DMS53 treated with DMSO at 0.1 percent for 48 hours (cell line): ENCODE measurements at regions not wholly inside any gene's neighbourhood (a gene's known extent, or its start where the extent isn't known, plus 50 kb on each side); places are given as distances from the start of the nearest gene placed in this dataset.
A peak's percentile ranks its signal among the peaks of the same experiment; 100 is the strongest.

ENCODE experiments used
- DNase-seq: peaks from one replicate; lab custom pipeline; 2025; ENCODE audit not compliant: unreplicated experiment; lab: John Stamatoyannopoulos, UW

DNA sequence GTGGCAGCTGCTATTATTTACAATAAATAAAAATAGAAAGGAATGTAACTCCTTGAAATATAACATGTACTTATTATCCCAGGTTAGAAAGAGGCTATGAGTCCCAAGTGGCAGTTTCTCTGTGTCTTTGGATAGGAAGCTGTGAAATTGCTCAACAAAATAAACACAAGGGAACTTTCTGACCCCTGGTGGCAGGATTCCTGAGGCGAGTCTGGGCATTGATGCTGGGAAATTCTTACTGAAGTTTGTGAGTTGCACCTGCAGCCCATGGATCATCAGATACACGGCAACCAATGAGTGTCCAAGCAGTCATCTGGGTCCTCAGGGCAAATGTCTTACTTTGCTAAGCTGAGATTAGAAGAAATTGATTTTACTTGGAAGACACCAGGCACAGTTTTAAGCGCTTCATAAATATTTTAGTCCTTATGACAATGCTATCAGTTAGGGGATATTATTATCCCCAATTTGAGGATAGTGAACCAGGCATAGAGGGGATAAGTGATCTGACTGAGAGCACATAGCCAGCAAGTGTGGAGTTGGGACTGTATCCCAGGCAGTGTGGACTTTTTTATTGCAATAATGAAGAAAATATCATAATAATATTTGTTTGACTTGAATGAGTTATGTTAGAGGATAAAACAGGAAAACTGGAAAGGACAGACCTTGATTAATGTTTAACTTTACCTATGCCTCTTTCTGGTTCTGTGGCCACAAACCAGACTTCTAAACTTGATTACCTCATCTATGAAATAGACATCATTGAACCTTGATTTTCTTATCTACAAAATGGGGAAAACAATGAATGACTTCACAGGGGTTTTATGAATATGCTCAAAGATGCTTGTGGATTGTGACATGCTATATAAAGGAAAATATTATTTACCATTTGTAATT, 265.5 kb upstream of the ADAMTSL1 start:
- DNase-seq, result peak; percentile 55

GRCh38 chr9:18215626-18216025, 258.3 kb upstream of the ADAMTSL1 start:
- DNase-seq, result no peak

GRCh38 chr9:18216376-18216775, 257.6 kb upstream of the ADAMTSL1 start:
- DNase-seq, result no peak

GRCh38 chr9:18228101-18228500, 245.9 kb upstream of the ADAMTSL1 start:
- no peak for DNase-seq

DNA sequence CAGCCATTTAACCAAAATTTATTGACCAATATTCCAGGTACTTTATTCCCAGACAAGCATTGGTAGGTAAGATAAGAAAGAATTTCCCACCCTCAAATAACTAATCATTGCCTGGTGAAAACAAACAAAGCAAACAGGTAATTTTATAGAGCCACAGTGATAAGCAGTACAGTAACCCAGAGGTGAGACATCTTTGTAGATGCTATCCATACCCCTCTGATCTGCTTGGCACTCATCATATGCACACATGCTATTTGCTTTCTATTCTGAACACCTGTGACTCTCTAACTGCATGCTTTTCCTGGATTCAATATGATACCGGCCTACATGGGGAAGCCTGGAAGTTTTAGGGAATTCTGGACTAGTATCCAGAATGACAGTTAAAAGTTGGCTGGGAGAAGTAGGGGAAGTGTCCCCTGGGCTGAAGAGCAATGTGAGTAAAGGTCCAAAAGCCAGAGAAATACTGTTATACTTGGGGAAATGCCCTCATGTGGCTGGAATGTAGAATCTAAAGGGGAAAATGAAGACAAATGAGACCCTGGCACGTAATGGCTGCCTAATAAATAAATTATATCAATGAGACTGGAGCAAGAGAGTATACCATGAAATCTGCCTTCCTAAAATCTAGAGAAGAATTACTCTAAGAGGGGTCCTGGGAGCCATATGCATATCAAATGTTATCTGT, 243.8 kb upstream of the ADAMTSL1 start:
- DNase-seq, result no peak

- no peak for DNase-seq
Observed at GRCh38 chr9:18233311-18233710, 240.6 kb upstream of the ADAMTSL1 start.

DNA sequence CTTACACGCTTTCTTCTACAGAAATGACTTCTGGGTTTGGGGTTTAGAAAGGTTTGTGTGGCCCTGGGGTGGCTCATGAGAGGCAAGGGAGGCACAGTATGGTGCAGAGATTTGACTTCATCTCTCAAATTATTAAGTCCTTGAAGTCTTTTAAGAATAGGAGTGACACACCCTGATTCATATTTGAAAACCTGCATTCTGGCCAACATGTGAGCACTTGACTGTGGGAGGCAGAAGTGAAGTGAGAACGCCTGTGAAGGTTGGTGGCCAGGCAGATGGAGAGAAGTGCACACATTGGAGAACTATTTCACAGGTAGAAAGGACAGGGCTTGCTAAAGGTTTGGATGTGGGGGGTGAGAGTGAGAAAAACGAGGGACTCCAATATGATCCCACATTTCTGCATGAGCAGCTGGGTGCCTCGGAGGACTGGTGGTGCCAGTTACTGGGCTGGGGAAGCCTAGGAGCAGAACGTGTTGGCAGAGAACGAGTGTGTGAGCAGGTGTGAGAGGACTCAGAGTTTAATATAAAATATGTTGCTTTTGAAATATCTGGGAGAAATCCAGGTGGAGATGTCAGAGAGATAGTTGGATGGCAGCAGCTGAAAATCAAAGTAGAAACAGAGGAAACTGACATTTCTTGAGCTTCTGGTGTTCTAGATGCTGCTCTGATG, 240.0 kb upstream of the ADAMTSL1 start:
- no peak for DNase-seq

DNA sequence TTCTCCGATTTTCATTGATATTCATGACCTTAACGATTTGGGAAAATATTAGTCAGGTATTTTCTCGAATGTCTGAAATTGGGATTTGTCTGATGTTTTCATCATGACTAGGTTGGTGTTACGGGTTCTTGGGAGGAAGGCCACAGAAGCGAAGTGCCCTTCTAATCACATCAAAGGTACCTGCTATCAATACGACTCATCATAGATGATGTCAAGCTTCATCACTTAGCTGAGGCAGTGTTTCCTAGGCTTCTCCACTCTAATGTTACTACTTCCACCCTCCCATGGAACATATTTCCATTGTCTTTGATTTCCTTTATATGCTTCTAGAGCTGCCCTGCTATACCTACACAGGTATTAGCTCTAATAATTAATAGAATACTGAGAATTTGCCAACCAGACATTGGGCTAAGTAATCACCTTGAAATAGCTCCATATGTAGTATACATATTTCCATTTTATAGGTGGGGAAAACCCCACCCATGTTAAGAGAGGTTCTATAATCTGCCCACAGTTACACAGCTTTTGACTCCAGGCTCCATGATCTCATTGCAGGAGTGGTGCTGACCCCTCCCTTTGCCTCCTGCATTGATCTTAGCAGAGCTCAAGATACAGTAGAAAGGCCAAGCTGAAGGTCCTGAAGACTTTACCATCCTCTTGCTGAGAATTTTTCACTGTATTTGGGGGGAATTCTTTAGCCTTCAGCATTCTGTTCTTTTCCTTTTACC, 238.6 kb upstream of the ADAMTSL1 start:
- DNase-seq, result no peak

GRCh38 chr9:18236336-18236735, 237.6 kb upstream of the ADAMTSL1 start:
- DNase-seq, result no peak

DNA sequence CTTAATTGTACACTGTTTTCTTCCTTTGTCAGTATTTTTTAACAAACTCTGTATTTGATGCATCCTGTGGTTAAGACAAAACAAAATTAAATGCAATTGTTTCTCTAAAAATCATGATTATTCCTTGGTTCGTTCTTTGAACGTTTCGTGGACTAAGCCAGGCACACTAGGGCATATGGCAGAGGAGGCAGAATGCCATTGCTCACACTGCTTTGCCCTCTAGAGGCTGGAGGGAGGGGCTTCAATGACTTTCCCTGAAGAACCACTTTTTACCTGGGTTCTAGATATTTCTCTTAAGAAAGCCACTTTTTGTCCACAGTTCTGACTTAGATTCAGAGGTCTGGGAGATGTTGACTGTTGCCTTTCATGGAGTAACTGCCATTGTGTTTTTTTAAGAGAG, 236.2 kb upstream of the ADAMTSL1 start:
- DNase-seq, result no peak

- DNase-seq, result no peak
Observed at GRCh38 chr9:18238254-18238653, 235.7 kb upstream of the ADAMTSL1 start.

- DNase-seq, result no peak
Observed at GRCh38 chr9:18238752-18239447, 235.1 kb upstream of the ADAMTSL1 start.

GRCh38 chr9:18240213-18240612, 233.7 kb upstream of the ADAMTSL1 start:
- DNase-seq, result no peak

DNA sequence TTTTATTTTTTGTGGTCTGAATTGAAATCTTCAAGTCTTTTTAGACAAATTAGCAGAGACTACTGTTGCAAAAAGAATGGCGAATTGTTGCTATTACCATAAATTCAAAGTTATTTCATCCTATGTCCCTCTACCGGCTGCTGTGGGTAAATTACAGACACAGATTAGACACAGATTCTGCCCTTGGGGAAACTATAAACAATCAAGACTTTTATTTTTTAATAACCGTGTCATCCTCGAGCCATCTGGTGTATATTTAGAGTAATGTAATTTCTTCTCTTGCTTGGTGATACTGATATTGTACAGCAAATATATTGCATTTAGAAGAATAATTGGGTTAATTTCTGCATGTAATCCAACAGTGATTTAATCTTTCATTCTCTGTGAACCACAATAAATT, 228.0 kb upstream of the ADAMTSL1 start:
- no peak for DNase-seq

GRCh38 chr9:18250053-18250452, 223.9 kb upstream of the ADAMTSL1 start:
- DNase-seq, result no peak

GRCh38 chr9:18253950-18254349, 220.0 kb upstream of the ADAMTSL1 start:
- no peak for DNase-seq

GRCh38 chr9:18255158-18255629, 218.8 kb upstream of the ADAMTSL1 start:
- peak; percentile 58 for DNase-seq

DNA sequence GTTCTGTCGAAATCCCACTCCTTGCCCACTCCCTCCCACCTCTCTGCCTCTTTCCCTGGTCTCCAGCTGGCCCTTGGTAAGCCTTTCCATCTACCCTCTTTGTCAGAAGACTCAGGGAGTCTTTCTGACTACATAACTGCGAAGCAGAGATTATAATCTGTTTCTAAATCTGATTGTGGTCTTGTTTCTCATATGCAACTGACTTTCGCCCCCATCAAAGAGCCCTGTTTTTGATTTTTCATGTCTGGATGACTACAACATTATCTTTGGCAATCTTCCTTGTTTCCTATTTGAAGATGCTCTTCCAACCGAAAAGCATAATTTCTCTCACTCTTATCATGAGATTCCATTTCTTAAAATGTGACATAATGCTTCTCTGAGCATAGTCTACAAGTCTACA, 218.2 kb upstream of the ADAMTSL1 start:
- DNase-seq, result no peak

DNA sequence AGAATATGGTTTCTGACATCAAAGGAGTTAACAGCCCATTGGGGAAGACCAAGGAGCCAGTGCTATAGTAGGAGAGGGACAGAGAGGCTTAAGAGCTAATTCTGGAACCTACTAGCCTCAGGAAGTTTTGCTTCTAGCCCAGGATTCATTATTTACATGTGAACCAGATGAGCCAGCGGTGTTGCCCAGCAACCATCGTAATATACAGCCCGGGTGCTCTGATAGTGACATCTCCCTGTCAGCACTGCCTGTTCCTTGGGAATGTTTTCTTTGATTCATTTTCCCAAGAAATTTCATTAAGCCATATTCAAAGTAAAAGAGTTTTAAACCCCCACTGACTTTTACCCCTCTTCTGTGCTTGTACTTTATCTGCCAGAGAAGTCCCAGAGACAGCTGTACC, 217.4 kb upstream of the ADAMTSL1 start:
- DNase-seq, result no peak

GRCh38 chr9:18260521-18260920, 213.4 kb upstream of the ADAMTSL1 start:
- DNase-seq, result no peak
